SKM-1 treated with dmso at 0.1 percent for 144 hours (cell line): ENCODE measurements at regions not wholly inside any gene's neighbourhood (a gene's known extent, or its start where the extent isn't known, plus 50 kb on each side); places are given as distances from the start of the nearest gene placed in this dataset.
"Not testable (repeated sequence)": the region's sequence is repeated elsewhere in the genome, so short reads cannot be mapped to it uniquely, and the experiment has no call there.

Source experiments
- DNase-seq: peaks from one replicate; lab custom pipeline; 2025; ENCODE audit not compliant: unreplicated experiment; lab: John Stamatoyannopoulos, UW

DNA sequence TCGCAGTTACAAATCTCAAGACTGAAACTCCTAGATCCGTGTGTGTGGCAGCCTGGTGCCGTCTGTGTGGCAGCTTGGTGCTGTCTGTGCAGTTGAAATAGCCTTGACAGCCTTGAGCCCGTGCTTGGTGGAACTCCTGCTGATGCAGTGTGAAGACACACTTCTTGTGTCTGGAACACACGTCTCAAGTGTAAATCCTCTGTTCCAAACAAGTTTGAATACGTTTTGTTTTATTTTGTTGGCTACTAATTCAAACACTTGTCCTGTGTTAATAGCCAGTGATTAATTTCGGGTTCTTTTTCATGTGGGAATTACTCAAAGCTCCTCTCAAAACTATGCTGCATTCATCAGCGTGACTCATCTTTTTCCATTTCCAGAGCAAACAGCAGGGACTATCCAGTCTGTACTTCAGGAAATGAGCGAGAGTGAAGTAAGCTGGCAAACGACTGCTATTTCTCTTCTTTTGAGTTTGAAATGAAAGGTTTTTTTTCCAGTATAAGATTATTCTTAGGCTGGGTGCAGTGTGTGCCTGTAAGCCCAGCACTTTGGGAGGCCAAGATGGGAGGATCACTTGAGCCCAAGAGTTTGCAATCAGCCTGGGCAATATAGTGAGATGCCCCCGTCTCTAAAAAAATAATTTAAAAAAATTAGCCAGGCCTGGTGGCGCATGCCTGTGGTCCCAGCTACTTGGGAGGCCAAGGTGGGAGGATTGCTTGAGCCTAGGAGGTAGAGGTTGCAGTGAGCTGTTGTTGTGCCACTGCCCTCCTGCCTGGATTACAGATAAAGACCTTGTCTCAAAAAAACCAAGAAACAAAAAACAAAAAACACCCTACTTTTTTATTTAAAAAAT, 152.9 kb downstream of the SPP2 start:
- DNase-seq = no peak

DNA sequence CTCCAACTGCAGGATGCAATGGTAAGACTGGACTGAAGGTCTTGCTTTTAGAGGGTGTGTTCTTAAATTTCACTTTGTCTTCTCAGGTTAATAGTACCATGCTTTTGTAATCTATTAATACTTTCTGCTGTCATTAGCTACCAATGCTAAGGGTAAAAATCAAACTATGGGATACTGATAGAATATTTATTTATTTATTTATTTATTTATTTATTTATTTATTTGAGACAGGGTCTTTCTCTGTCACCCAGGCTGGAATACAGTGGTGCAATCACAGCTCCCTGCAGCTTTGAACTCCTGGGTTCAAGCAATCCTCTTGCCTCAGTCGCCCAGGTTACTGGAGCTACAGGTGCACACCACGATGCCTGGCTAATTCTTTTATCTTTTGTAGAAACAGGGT, 152.1 kb downstream of the SPP2 start:
- no peak for DNase-seq

DNA sequence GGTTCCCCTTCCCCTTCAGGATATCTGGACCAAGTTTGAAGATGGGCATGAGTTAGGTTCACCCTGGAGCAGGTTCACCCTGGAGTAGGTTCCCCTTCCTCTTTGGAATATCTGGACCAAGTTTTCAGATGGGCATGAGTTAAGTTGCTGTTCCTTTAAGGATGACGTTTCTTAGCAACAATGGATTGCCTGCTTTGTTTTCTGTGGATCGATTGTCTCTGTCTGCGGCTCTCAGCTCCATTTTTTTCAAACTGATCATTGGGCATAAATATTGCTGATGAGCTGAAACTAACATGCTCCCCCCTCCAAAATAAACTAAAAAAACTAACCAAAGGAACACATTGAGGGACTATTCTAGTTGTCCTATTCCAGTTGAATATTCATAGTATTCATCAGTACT, 149.5 kb downstream of the SPP2 start:
- no peak for DNase-seq

DNA sequence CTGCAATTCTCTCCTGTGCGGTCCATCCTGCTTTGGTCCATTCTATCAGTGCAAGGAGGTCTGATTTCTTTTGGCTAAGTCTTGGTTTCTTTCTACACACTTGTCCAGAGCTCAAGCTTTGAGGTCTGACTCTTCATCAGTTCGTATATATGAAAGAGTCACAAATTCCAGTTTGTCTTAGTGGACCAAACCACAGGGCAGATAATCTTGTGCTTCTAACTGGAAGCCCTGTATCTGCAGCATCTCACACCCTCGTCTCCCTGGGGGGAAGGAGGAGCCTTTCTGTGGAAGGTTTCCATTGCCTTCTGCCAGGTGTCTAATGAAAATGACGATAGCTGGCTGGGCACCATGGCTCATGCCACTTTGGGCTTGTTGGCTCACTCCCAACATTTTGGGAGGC, 148.5 kb downstream of the SPP2 start:
- DNase-seq = no peak

DNA sequence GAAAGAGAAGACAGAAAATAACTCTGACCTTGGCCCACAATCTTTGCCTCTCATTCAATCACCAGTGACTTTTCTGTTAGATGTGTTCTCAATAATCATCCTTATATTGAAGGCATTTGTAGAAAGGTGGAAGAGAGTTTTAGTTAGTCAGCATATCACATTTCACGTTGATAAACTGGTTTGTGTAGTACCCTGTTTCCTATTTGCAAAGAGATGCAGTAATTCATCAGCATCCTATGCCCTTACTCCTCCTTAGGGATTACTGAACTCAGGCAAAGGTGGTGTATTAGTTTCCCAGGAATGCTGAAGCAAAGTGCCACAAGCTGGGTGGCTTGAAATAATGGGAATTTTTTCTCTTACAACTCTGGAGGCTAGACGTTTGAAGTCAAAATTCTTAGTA, 145.0 kb downstream of the SPP2 start:
- no peak for DNase-seq

DNA sequence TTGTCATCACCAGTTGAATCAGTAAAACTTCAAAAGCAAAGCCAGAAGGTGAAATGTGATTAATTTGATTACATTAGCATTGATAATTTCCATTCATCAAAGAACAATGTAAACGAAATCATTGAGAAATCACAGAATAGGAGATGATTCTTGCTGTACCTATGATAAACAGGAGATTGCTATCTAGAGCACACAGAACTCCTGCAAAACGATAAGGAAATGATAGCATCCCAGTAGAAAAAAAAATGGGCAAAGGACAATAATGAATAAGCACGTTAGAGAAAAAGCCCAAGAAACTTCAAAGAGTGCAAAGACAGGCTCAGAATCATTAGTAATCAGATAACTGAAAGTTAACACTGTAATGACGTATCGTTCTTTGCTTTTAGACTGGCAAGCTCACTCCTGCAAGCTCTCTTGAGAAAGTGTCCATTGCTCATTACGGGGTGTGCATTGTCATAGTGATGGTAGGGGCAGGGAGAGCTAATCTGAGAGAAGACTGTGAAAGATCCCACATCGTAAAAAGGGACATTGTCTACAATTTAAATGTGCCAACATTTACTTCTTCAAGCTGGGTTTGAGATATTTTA, 143.6 kb downstream of the SPP2 start:
- DNase-seq = no peak

DNA sequence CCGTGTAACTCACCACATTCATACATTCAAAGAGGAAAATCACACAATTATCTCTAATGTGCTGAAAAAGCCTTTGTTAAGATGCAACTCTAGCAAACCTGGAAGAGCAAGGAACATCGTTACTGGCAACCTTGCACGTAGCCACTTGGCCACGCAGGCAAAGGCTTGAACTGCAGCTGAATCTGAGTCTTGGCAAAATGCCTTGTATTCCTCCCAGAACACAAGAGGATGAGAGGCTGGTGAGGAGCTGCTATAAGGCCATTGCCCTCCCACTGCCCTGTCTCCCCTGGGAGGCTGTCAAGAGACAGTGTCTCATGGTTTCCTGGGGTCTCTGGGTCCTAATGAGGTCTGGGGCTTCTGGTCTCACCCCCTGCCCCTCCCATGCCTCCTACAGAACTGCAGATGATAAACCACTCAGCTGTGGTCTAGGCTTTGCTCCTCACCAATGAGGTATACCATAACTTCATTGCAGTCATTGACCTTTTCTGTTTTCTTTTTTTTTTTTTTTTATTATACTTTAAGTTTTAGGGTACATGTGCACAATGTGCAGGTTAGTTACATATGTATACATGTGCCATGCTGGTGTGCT, 141.4 kb downstream of the SPP2 start:
- no peak for DNase-seq

DNA sequence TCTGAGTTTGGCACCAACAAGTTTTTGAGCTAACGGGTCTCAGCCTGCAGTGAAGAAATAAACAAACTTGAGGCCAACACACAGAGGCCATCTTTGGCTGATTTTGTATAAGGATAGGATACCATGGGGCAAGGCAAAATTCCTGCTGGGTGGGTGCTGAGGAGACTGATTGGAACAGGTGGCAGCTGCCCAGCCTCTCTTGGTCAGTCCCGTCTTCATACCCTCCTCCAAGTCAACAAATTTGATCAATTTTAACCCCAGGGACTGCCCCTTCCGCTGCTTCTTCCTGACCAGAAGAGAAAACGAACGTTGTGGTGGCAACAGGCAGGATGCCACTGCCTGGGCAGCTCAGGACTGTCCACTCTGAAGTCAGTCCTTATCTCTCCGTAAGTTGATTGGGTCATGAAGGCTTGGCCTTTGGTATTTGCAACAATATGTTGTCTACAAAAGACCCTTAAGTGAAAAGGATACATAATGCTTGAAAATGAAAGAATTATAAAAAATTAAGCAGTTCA, 139.3 kb downstream of the SPP2 start:
- no peak for DNase-seq

DNA sequence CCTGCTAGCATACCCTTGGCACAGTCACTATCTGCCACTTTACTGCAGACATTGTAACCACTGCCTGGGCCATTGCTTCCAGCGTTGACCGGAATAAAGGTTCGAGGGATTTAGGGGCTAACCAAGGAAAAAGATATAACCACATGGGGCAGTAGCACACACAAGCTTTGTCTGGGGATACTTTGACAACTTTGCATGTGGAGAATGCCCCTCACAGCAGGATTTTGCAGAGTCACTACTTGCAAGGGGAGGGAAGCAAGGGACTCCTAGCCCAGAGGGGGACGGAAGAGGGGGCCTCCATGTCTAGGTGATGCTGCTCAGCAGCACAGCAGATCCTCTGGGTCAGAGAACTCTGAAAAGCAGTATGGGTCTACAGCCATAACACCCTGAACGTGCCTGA, 138.7 kb downstream of the SPP2 start:
- DNase-seq = no peak

DNA sequence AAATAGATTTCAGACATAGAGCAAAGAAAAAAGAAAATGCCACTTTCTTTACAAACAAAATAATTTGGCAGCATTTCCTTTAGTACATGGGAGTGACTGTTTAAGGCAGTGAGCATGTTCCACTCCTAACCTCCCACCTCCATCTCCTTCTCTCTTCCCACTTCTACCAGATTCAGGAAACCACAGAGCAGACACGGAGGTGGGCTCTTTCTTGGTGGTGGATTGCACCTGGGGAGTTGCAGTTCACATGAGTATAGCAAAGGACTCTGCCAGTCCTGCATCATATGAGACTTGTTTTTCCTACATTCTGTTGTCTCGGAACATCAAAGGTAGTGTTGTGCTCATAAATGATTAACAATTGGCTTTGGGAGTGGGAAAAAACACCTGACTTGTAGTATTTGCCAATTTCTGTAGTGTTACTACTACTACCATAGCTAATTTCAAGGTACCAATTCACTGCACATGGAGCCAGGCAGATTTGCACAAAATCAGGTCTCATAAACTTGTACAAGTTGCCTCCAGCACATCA, 137.2 kb downstream of the SPP2 start:
- DNase-seq = no peak

DNA sequence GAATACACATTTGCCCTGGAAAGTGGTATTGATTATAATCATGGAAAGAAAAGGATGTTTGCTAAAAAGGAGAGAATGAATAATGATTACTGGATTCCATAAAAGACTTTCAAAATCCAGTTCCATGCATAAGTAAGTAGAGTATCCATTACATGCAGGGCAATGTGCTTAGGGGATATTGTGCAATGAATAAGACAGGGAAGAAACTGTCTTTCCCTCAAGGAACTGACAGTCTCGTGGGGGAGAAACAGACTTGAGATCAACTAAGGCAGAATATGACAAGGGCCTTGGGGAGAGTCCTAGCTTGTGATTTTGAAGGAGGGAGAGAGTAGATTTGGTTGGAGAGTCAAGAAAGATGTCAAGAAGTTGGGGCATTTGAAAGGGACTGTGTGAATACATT, 130.6 kb downstream of the SPP2 start:
- DNase-seq = no peak

DNA sequence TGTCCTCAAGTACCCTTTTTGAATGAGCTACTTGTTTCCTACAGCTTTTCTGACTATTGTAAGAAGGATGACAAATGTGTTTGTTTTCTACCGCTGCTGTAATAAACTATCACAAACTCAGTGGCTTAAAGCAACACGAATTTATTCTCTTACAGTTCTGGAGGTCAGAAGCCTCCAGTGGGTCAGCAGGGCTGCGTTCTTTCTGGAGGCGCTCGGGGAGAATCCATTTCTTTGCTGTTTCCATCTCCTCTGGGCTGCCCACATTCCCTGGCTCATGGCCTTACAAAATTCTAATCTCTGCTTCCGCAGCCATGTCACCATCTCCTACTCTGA, 128.5 kb downstream of the SPP2 start:
- DNase-seq = no peak

DNA sequence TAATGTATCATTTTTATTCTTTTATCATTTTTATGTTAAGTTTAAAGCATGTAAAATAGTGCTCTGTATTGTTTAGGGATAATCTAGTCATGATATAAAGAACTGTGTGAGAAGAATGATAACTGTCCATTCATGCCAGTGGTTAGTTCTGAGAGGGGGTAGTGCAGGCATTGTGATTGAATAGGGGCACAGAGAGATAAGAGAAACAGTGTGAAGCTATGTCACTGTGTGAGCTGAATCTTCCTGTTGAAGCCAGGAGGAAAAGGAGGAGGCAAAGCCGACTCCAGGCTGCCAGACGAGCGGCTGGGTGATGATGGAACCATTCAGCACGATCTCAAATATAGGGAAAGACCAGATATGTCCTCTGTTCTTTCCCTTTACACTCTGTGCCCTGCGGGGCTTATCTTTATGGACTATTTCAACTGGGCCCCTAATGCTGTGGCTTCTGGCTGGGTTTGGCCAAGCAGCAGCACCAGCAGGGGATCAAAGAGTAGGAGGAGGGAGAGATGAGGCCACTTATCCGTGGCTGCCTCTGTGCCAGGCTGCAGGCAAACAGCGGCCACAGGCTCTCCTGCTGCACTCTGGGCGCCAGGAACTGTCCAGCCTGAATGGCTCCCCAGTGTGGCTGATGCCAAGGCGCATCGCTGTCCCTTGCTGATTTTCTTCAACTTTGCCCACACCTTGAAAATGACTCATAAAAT, 128.0 kb downstream of the SPP2 start:
- no peak for DNase-seq

DNA sequence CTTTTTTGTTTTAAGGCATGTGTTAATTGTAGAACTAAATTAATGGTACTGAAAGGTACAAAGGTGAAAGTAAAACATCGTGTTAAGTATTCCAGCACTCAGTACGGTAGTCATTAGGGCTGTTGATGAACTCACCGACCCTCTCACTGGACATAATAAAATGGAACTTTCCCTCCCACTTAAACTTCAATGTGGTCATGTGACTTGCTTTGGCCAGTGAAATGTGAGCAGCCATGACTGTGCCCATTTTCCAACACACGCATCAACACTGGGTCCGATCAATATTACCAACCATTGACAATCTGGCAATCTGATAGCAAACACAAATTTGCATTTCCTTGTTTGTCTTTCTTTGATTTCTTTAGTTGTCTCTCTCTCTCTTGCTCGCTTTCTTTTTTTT, 125.1 kb downstream of the SPP2 start:
- no peak for DNase-seq

DNA sequence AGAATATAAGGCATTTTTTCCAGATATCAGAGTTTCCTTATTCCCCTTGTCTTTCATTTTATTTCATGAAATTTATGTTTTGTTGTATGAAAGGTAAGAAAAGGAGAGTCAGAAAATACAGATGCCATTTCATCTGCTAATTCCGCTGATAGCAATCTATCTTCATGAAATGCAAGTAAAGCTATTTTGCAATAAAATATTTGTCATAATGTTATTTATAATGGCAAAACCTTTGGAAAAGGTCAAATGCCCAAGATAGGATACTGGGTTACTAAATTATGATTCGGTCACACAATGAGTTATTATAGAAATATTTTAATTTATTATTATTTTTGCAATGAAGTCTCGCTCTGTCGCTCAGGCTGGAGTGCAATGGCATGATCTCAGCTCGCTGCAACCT, 124.2 kb downstream of the SPP2 start:
- no peak for DNase-seq

DNA sequence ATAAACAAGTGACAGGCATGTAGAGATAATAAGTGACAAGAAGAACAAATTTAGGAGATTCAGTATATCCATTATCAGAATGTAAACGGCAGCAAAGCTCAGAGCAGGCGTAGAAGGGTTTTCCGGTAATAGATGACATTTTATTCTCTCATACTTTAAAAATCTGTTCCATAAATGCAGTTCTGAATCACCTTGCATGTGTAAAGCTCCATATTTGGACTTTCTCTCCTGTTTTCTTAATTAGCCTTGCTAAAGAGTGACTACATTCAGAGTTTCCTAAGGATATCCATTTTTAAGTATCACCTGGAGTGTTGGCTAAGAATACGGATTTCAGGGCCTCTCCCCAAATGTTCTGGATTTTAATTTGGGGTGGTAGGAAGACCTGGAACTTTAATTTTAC, 122.0 kb downstream of the SPP2 start:
- no peak for DNase-seq

DNA sequence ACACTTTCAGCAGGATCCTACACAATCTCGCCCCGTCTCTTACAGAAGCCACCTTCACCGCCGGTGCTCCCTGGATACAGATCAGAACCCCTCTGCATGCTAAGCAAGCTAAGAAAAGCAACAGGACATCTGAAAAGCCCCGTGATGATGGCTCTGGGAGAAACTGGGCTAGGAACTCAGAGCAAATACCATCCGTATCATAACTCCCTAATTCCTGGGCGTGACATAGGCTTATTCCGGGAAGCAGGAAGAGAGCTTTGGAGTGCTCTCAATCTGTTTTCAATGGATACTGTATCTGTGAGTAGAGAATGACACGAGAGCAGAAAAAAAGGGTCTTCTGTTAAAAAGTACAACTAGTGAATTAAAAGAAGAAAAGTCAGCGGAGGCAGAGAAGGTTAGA, 121.6 kb downstream of the SPP2 start:
- DNase-seq = no peak

DNA sequence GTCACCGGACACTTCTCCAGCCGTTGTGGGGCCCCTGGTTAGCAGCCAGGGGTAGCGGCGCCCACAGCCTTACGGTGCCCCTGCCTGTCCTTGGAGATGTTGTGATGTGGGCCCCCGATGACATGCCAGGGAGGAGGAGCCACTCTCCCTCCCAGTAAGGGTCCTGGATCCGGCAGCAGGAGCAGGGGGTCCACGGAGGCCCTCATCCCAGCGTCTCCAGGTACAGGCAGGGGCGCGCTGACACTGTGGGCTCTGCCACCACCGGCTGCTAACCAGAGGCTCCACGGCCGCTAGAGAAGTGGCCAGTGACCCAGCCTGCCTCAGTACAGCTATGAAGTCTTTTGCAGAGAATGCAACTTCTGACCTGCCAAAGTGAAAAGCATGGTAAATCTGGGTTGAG, 121.2 kb downstream of the SPP2 start:
- DNase-seq = no peak

DNA sequence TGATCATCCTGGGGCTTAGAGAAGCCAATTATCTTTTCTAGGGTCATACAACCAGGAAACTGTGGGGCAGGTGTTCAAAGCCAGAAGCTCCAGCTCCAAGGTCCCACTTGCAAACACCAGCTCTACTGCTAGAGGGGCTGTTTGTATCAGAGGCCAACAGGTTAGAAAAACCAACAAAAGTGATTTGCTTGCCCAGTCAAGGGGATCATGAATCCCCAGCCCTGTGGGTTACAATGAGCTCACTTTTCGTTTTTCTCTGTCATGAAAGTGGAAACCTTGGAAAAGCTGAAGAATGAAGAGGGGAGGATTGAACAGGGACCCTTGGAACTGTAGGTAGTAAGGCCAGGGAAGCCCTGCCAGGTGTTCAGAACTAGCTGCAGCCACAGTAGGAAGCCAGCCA, 119.2 kb downstream of the SPP2 start:
- DNase-seq = no peak

DNA sequence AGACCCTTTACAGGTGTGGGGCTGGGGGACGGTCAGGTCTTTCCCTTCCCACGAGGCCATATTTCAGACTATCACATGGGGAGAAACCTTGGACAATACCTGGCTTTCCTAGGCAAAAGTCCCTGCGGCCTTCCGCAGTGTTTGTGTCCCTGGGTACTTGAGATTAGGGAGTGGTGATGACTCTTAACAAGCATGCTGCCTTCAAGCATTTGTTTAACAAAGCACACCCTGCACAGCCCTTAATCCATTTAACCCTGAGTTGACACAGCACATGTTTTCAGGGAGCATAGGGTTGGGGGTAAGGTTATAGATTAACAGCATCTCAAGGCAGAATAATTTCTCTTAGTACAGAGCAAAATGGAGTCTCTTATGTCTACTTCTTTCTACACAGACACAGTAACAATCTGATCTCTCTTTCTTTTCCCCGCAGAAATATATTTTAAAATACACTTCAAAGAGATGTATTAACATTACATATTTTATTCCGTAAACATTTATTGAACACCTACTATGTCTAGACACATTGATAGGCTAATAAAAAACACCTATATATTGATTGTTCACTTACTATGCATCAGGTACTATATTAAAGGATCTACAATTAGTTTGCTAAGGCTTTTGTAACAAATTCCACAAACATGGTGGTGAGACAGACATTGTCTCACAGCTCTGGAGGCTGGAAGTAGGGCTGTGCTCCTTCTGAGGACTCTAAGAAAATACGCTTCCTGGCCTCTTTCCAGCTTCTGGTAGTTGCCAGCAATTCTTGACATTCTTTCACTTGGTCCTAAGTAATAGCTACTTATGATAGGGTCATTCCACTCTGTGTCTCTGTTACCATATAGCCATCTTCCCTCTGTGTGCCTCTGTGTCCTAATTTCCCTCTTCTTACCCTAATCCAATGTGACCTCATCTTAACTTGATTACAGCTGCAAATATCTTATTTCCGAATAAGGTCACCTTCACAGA, 118.4 kb downstream of the SPP2 start:
- not testable (repeated sequence) for DNase-seq
